A673 (cell line): ENCODE measurements at regions not wholly inside any gene's neighbourhood (a gene's known extent, or its start where the extent isn't known, plus 50 kb on each side); places are given as distances from the start of the nearest gene placed in this dataset.

Experiments
- BruUV-seq: library from RNA; stranded (reverse); fragments of 400-500 nt; replicated peaks from 2 replicates; lab custom pipeline; 2021; lab: Mats Ljungman, UMichigan
- CTCF ChIA-PET: fragments of 300-600 bp; sonication (Branson Sonifier 250); formaldehyde crosslinking; loops from one replicate; lab custom pipeline; 2022; ENCODE audit warnings: antibody characterized with exemption; lab: Charles Lee
- POLR2A ChIA-PET: fragments of 300-600 bp; sonication (Branson Sonifier 250); formaldehyde crosslinking; loops from one replicate; lab custom pipeline; 2022; ENCODE audit warnings: antibody characterized with exemption; ENCODE audit not compliant: low non-redundant PET; lab: Charles Lee
- DNase-seq: peaks from one replicate; pipeline ENCODE4 v3.0.0-alpha.2; 2015; ENCODE audit warnings: low spot score
- H3K27ac ChIP-seq: fragments of 200-600 bp; sonication (generic); 2 replicates; pipeline ENCODE4 v1.5.1; 2016; ENCODE audit warnings: mixed run types, low read depth, mild to moderate bottlenecking, mixed read lengths, antibody characterized with exemption, low read length; ENCODE audit not compliant: poor library complexity, severe bottlenecking
- H3K27me3 ChIP-seq: fragments of 200-600 bp; sonication (generic); replicated peaks from 2 replicates; pipeline ENCODE4 v1.6.1; 2017; ENCODE audit warnings: mixed run types, low read depth, mild to moderate bottlenecking, mixed read lengths, antibody characterized with exemption, low read length; ENCODE audit not compliant: insufficient read depth, poor library complexity
- H3K36me3 ChIP-seq: fragments of 200-600 bp; sonication (generic); 2 replicates; pipeline ENCODE4 v1.6.1; 2016; ENCODE audit warnings: mixed run types, mild to moderate bottlenecking, mixed read lengths, antibody characterized with exemption, low read length; ENCODE audit not compliant: insufficient read depth, poor library complexity, severe bottlenecking
- H3K4me1 ChIP-seq: fragments of 200-600 bp; sonication (generic); 2 replicates; pipeline ENCODE4 v1.6.1; 2017; ENCODE audit warnings: mixed run types, mild to moderate bottlenecking, mixed read lengths, antibody characterized with exemption, low read length; ENCODE audit not compliant: insufficient read depth, poor library complexity, severe bottlenecking
- H3K4me3 ChIP-seq: fragments of 200-600 bp; sonication (generic); 2 replicates; pipeline ENCODE4 v1.5.1; 2016; ENCODE audit warnings: low read depth, mixed run types, mild to moderate bottlenecking, mixed read lengths, low read length; ENCODE audit not compliant: poor library complexity, severe bottlenecking
- H3K9me3 ChIP-seq: fragments of 200-600 bp; sonication (generic); 2 replicates; pipeline ENCODE4 v1.6.1; 2016; ENCODE audit warnings: mixed run types, low read depth, mild to moderate bottlenecking, mixed read lengths, antibody characterized with exemption, low read length; ENCODE audit not compliant: poor library complexity, severe bottlenecking
- EZH2 ChIP-seq: fragments of 200-600 bp; sonication (generic); IDR thresholded peaks from 2 replicates; pipeline ENCODE4 v1.6.1; 2017; ENCODE audit warnings: borderline replicate concordance, low read depth, mild to moderate bottlenecking, mixed read lengths, antibody characterized with exemption, low read length; ENCODE audit not compliant: poor library complexity, severe bottlenecking
- intact Hi-C: fragments of 100-400 bp; cut with micrococcal nuclease; formaldehyde crosslinking; loops from one replicate; pipeline ENCODE4 v1.10.0; 2022; ENCODE audit not compliant: unreplicated experiment
- TF ChIP-seq, protein P1 (sequence below): fragments of 300-800, 200-600 bp; sonication (generic); conservative IDR thresholded peaks from 2 replicates; pipeline ENCODE4 v1.5.1; 2017; ENCODE audit warnings: low read depth, mild to moderate bottlenecking, antibody characterized with exemption, low read length, moderate library complexity, mixed read lengths

DNA sequence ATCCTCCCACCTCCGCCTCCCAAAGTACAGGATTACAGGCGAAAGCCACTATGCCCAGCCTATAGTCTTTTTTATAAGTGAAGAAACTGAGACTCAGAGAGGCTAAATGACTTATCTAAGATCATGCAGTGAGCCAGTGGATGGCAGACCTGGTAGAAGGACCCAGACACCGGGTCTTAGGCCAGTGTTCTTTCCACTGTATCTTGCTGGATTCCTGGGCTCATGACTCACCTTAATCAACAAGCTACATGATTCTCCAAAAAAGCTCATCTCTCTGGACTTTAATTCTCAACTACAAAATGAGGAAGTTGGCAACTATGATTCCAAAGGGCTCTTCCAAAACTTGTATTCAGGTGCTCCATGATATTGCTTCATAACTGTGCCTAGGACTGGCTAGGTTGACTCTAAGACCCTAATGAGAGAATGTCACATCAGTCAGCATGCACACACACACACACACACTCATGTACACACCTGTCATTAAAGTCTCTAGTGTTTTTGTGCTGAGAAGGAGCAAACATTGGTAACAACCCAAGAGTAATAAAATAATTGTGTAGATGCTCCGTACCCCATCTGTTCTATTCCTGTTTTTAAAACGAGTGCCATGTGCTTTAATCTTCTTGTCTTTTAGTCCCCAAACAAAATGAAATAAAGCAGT lies 89.7 kb upstream of the SLC4A7 start:
- no peaks in the 10 kb centered on the region for H3K9me3 ChIP-seq
- ChIA-PET CTCF (no interaction called here), POLR2A (no interaction called here)
- DNase-seq, result no peak
- no peak for TF ChIP-seq EZH2
- TF ChIP-seq, protein P1, sequence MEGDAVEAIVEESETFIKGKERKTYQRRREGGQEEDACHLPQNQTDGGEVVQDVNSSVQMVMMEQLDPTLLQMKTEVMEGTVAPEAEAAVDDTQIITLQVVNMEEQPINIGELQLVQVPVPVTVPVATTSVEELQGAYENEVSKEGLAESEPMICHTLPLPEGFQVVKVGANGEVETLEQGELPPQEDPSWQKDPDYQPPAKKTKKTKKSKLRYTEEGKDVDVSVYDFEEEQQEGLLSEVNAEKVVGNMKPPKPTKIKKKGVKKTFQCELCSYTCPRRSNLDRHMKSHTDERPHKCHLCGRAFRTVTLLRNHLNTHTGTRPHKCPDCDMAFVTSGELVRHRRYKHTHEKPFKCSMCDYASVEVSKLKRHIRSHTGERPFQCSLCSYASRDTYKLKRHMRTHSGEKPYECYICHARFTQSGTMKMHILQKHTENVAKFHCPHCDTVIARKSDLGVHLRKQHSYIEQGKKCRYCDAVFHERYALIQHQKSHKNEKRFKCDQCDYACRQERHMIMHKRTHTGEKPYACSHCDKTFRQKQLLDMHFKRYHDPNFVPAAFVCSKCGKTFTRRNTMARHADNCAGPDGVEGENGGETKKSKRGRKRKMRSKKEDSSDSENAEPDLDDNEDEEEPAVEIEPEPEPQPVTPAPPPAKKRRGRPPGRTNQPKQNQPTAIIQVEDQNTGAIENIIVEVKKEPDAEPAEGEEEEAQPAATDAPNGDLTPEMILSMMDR, result no peak
- no peak overlapping the region for H3K27ac ChIP-seq
- no peaks in the 10 kb centered on the region for H3K36me3 ChIP-seq
- H3K27me3 ChIP-seq, result no peaks in the 10 kb centered on the region
- H3K4me1 ChIP-seq, result no peaks in the 10 kb centered on the region
- no peak overlapping the region for H3K4me3 ChIP-seq
- intact Hi-C loops, result no loop called here
- BruUV-seq, result no TSS peak

DNA sequence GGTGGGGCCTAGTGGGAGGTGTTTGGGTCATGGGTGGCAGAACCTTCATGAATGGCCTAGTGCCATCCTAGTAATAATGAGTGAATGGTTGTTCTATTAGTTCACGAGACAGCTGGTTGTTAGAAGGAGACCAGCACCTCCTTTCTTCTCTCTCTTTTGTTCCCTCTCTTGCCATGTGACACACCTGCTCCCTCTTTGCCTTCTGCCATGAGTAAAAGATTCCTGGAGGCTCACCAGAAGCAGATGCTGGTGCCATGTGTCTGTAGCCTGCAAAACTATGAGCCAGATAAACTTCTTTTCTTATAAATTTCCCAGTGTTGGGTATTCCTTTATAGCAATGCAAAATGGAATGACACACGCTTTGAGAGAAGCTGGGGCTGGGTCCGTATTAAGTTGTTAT lies 89.0 kb upstream of the SLC4A7 start:
- BruUV-seq, result no TSS peak

DNA sequence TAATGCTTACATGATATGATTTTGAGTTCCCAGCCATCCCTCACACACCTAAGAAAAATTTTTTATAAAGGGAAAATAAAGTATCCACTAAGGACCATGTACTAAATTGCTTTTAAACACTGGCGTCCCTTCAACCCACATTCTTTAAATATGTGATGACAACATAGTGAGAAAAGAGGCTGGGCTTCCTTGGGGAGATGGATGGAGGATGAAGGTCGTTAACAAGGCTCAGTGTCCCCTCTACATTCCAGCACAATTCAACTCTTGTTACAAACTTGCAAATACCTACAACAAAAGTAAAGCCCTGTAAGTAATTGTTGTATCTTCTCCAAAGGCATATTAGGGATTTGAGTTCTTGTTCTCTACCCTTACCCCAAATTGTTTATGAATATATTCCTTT lies 87.2 kb upstream of the SLC4A7 start:
- Histone ChIP-seq H3K4me3 (no peak overlapping the region), H3K27ac (no peak overlapping the region), H3K9me3 (no peaks in the 10 kb centered on the region), H3K4me1 (peaks cover 3% of the 10 kb centered on the region), H3K27me3 (no peaks in the 10 kb centered on the region), H3K36me3 (no peaks in the 10 kb centered on the region)
- intact Hi-C loops, result no loop called here
- POLR2A ChIA-PET, result no interaction called here
- no TSS peak for BruUV-seq
- CTCF ChIA-PET, result no interaction called here
- no peak for DNase-seq
- TF ChIP-seq, protein P1, result no peak
- no peak for TF ChIP-seq EZH2

More for the DNA sequence above, 89.0 kb upstream of the SLC4A7 start:
- intact Hi-C loops, result no loop called here
- Histone ChIP-seq H3K27me3 (no peaks in the 10 kb centered on the region), H3K36me3 (no peaks in the 10 kb centered on the region), H3K4me1 (peaks cover 3% of the 10 kb centered on the region), H3K9me3 (no peaks in the 10 kb centered on the region), H3K27ac (no peak overlapping the region), H3K4me3 (no peak overlapping the region)
- TF ChIP-seq EZH2, result no peak
- TF ChIP-seq, protein P1, result no peak
- ChIA-PET CTCF (no interaction called here), POLR2A (no interaction called here)
- no peak for DNase-seq
